HG02884 (cell line): ENCODE measurements at regions not wholly inside any gene's neighbourhood (a gene's known extent, or its start where the extent isn't known, plus 50 kb on each side); places are given as distances from the start of the nearest gene placed in this dataset.
"Not testable (repeated sequence)": the region's sequence is repeated elsewhere in the genome, so short reads cannot be mapped to it uniquely, and the experiment has no call there.

Source experiments
- ATAC-seq: cut with Tn5 transposase; IDR thresholded peaks from one replicate; pipeline ENCODE4 v1.9.1; 2021; ENCODE audit warnings: mild to moderate bottlenecking, moderate library complexity; ENCODE audit not compliant: unreplicated experiment

- ATAC-seq = no peak
These were observed 443.8 kb upstream of the SPTLC3 start for GRCh38 chr20:12564979-12565378.

GRCh38 chr20:12566596-12566995, 442.2 kb upstream of the SPTLC3 start:
- ATAC-seq = no peak

DNA sequence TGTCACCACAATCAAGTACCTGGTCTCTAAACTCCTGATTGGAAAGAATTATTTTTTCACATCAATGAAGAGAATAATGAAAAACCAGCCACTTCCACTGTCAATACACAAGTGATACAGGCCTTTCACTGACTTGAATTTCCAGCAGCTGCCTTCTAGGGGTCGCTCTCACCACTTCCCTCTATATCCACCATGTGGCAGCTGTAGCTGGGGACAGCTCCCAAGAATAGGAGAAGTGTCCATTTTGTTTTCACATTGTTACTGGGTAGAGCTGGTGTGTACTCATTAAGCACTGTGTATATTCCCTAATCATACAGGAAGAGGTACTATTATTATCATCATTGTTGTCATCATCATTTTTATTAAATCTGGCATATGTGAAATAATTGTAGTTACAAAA, 438.4 kb upstream of the SPTLC3 start:
- ATAC-seq = no peak

DNA sequence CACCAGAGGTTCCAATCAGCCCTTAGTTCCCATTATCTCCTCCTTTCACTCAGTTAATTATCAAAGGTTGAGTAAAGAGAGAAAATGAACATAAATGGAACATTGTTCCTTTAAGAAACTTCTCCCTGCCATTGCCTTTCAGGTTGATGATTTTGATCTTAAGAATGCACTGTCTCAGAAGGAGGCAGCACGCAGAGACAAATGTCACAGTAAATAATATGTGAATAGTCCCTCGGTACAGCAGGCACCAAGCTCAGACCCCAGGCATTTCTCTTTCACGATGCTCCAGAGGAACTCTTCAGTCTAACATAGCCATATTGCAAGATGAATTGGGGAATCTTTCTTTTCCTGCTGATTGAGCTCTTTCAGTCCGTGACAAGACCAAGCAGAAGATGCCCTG, 435.3 kb upstream of the SPTLC3 start:
- no peak for ATAC-seq

DNA sequence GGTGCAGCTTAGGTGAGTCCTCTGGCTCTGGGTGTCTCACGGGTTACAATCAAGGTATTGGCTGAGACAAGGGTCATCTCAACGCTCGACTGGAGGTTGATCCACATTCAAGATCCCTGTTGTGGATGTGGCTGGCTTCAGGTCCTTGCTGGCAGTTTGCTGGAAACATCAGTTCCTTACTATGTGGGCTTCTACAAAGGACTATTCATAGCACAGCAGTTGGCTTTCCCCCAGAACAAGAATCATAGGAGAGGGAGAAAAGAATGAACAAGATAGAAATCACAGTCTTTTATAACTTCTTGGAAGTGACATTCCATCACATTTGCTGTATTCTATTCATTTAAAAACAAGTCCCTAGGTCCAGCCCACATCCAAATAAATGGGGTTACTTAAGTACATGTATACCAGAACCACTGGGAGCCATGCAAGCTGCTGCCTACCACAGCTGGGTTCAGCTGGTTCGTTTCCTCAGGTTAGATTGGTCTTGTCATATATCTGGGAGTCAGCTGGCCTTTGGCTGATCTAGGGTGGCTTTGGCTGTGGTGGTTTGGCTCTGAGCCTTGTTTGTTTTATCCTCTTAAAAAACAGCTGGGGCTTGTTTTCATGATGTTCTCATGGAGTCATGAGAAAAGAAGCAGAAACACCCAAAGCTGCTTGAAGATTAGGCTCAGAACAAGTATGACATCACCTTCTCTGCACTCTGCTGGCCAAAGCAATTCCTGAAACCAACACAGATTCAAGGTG, 433.2 kb upstream of the SPTLC3 start:
- ATAC-seq = no peak

DNA sequence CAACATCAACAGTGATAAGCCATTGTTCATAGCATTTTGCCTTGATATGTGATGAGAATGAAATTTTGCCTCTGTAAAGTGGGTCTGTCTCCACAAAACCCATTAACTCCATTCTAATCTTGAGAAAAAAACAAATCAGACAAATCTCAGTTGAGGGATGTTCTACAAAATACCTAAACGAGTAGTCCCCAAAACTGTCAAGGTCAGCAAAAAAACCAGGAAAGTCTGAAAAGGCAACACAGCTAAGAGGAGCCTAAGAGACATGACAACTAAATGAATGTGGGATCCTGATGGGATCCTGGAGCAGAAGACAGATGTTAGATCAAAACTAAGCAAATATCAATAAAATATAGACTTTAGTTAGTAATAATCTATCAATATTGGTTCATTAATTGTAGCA, 431.6 kb upstream of the SPTLC3 start:
- no peak for ATAC-seq

- no peak for ATAC-seq
These were observed 427.0 kb upstream of the SPTLC3 start for GRCh38 chr20:12581644-12582289.

DNA sequence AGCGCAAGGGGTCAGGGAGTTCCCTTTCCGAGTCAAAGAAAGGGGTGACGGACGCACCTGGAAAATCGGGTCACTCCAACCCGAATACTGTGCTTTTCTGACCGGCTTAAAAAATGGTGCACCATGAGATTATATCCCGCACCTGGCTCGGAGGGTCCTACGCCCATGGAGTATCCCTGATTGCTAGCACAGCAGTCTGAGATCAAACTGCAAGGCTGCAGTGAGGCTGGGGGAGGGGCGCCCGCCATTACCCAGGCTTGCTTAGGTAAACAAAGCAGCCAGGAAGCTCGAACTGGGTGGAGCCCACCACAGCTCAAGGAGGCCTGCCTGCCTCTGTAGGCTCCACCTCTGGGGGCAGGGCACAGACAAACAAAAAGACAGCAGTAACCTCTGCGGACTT, 426.1 kb upstream of the SPTLC3 start:
- ATAC-seq = not testable (repeated sequence)

DNA sequence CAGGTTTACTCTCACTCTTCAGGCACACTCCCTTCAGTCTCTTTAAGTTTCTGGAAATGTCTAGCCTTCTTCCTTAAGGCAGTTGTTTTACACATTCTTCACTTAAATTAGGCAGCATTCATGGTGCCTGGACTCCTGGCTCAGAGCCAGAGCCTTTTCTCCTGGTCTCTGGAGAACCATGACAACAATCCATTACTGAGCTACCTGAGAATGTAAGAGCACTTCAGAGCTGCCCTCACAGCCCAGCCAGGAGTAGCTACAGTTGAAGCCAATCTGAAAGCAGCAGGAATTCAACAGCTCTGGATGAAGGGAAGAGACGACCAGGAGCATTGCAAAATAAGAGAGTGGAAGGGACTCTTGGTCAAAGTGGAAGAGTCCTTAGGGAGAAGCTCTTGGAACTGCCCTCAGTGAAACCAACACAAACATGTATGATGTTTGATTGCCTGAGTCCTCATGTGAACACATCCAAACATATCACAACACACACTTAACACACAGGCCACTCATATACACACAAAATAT, 416.8 kb upstream of the SPTLC3 start:
- no peak for ATAC-seq

DNA sequence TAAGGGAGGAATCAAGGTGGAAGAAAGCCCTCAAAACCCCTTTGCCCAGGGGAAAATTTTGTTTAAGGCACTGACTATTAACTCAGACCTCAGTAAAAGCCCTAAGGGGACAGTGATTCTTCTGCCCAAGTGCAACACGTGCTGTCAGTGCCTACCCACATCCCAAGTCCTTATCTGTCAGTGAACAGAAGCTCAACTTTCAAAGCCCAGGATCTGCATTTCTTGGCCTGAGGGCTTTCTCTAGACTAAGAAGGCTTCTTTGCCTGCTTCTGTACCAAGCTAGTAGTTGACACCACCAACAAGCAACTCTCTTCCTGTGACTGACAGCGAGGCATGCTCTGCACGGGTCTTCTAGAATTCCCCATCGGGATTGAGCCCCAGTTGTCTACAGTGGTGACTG, 416.0 kb upstream of the SPTLC3 start:
- no peak for ATAC-seq

DNA sequence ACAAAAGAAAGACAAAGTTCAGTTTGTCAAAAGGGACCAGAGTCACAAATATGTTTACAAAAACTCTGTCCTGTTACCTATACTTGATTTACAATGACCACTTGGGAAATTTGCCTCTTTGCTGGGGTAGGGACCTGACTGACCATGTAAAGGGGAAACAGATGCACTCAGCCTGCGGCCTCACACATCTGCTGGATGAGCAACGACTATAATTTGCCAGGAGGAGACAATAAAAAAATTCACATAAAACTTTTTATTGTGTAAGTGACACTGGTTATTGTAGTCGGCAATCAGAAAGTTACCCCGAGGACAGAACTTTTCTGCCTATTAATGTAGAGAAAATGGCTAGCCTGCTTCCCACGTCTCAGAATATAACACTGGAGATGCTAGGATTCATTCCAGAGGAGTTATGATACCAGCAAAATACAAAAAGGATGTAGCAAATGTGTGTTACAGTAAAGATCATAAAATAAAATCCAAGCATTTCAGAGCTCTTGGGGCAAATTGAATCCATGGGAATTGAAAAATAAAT, 415.4 kb upstream of the SPTLC3 start:
- no peak for ATAC-seq

- ATAC-seq = no peak
These were observed 414.2 kb upstream of the SPTLC3 start for GRCh38 chr20:12594410-12595088.

GRCh38 chr20:12595841-12596240, 412.9 kb upstream of the SPTLC3 start:
- ATAC-seq = no peak

- no peak for ATAC-seq
These were observed 411.9 kb upstream of the SPTLC3 start for GRCh38 chr20:12596863-12597262.

DNA sequence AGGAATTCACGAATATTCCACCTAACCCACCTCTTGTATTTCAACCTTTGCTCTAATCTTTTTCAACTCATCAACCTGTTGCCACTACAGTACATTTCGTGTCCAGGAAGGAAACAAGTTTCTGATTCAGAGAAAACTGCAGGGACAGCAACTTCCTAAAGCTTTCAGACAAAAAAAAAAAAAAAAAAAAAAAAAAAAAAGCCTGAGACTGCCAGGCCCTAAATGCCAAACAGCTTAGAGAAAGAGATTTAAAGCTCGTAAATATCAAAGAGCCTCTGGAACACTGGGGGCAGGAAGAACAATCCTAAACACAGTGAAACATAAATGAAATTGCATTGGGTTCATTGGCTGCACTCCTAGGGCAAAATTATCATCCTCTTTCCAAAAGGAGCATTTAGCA, 411.2 kb upstream of the SPTLC3 start:
- ATAC-seq = no peak

DNA sequence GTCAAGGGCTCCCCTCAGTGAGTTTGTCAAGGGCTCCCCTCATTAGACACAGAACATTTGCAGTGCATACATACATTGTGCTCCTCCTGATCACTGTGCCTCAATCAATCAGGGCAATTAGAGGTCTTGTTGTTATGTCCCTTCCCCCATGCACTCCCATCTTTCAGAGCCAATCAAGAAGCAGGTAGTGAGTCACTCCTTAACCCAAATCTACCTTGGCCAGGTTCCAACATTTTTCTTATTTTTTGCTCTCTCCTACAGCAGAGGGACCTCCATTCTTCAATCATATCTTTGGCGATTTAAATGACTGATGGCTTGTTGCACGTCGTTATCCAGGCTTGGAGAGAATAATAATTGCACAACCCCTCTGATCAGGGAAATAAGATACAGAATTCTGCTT, 409.9 kb upstream of the SPTLC3 start:
- ATAC-seq = no peak

- no peak for ATAC-seq
These were observed 409.3 kb upstream of the SPTLC3 start for GRCh38 chr20:12599494-12599893.

DNA sequence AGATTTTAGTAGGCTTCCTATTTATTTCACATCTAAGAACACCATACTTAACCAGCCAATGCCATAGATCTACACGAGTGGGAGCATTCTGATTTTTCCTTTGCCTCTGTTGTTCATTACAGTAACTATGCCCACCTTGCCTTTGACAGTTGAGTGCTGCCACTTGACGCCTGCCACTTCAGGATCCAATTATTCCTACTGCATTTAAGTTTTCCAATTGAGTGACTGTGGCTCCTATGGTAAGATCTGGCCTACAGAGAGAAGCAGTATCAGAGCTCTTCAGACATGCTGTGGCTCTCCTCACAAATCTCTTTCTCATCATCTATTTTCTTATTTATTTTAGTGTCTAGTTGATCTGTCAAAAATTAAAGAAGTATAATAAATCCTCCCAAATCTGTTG, 403.0 kb upstream of the SPTLC3 start:
- no peak for ATAC-seq

GRCh38 chr20:12610871-12611270, 397.9 kb upstream of the SPTLC3 start:
- ATAC-seq = no peak

- no peak for ATAC-seq
These were observed 394.0 kb upstream of the SPTLC3 start for GRCh38 chr20:12614764-12615163.

- ATAC-seq = no peak
These were observed 391.7 kb upstream of the SPTLC3 start for GRCh38 chr20:12617076-12617475.

- no peak for ATAC-seq
These were observed 384.9 kb upstream of the SPTLC3 start for GRCh38 chr20:12623870-12624269.
